ENCODE measurements at regions not wholly inside any gene's neighbourhood (a gene's known extent, or its start where the extent isn't known, plus 50 kb on each side); places are given as distances from the start of the nearest gene placed in this dataset.

- DNase-seq, result peak in 1 of 2 experiments; percentile 30
- H3K9me3 Mint-ChIP-seq (ENCODE audit: unreplicated experiment), result no peaks in the 10 kb centered on the region
- Histone ChIP-seq H3K4me3 (ENCODE audit: low read depth, low read length) (no peak overlapping the region), H3K27me3 (replicated peaks; ENCODE audit: control insufficient read depth, insufficient read depth, low read length) (no peaks in the 10 kb centered on the region), H3K9me3 (no peaks in the 10 kb centered on the region), H3K36me3 (ENCODE audit: control insufficient read depth, insufficient read depth, low read length) (peaks cover 4% of the 10 kb centered on the region; the same call in 1 of the 2 replicates), H3K4me1 (no peaks in the 10 kb centered on the region)
- no peaks in the 10 kb centered on the region for H3K27me3 Mint-ChIP-seq (ENCODE audit: insufficient read depth, unreplicated experiment)
- ChIA-PET CTCF (no interaction called here), POLR2A (no interaction called here)
- peaks cover 58% of the 10 kb centered on the region for H3K36me3 Mint-ChIP-seq (ENCODE audit: insufficient read depth, unreplicated experiment)
- TF ChIP-seq, protein P1, sequence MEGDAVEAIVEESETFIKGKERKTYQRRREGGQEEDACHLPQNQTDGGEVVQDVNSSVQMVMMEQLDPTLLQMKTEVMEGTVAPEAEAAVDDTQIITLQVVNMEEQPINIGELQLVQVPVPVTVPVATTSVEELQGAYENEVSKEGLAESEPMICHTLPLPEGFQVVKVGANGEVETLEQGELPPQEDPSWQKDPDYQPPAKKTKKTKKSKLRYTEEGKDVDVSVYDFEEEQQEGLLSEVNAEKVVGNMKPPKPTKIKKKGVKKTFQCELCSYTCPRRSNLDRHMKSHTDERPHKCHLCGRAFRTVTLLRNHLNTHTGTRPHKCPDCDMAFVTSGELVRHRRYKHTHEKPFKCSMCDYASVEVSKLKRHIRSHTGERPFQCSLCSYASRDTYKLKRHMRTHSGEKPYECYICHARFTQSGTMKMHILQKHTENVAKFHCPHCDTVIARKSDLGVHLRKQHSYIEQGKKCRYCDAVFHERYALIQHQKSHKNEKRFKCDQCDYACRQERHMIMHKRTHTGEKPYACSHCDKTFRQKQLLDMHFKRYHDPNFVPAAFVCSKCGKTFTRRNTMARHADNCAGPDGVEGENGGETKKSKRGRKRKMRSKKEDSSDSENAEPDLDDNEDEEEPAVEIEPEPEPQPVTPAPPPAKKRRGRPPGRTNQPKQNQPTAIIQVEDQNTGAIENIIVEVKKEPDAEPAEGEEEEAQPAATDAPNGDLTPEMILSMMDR (IDR thresholded peaks at IDR 0.05; ENCODE audit: insufficient read depth in 1 of 2, low read depth in 1 of 2, low read length in 1 of 2, severe bottlenecking in 1 of 2, unreplicated experiment in 1 of 2), result no peak
- BruUV-seq (replicated peaks), result no TSS peak
- no peaks in the 10 kb centered on the region for H3K4me1 Mint-ChIP-seq (ENCODE audit: low read depth, unreplicated experiment)
- no peak overlapping the region for H3K4me3 Mint-ChIP-seq (ENCODE audit: unreplicated experiment)
- no peak overlapping the region for H3K27ac Mint-ChIP-seq (ENCODE audit: unreplicated experiment)
- intact Hi-C loops (cut with micrococcal nuclease; ENCODE audit: unreplicated experiment), result no loop called here
Measured at GRCh38 chr11:70762810-70763209, 364.5 kb downstream of the CTTN start.

- Mint-ChIP-seq H3K36me3 (ENCODE audit: insufficient read depth, unreplicated experiment) (peaks cover 61% of the 10 kb centered on the region), H3K4me1 (ENCODE audit: low read depth, unreplicated experiment) (no peaks in the 10 kb centered on the region), H3K27me3 (ENCODE audit: insufficient read depth, unreplicated experiment) (no peaks in the 10 kb centered on the region), H3K9me3 (ENCODE audit: unreplicated experiment) (no peaks in the 10 kb centered on the region), H3K27ac (ENCODE audit: unreplicated experiment) (no peak overlapping the region), H3K4me3 (ENCODE audit: unreplicated experiment) (no peak overlapping the region)
- intact Hi-C loops (cut with micrococcal nuclease; ENCODE audit: unreplicated experiment), result no loop called here
- no peaks in the 10 kb centered on the region for H3K27me3 ChIP-seq (replicated peaks; ENCODE audit: control insufficient read depth, insufficient read depth, low read length)
- no peaks in the 10 kb centered on the region for H3K4me1 ChIP-seq
- peak in 1 of 2 experiments; percentile 28 for DNase-seq
- TF ChIP-seq, protein P1 (IDR thresholded peaks at IDR 0.05; ENCODE audit: insufficient read depth in 1 of 2, low read depth in 1 of 2, low read length in 1 of 2, severe bottlenecking in 1 of 2, unreplicated experiment in 1 of 2), result no peak
- ChIA-PET CTCF (no interaction called here), POLR2A (no interaction called here)
- H3K4me3 ChIP-seq (ENCODE audit: low read depth, low read length), result no peak overlapping the region
- H3K9me3 ChIP-seq, result no peaks in the 10 kb centered on the region
- peaks cover 6% of the 10 kb centered on the region; the same call in 1 of the 2 replicates for H3K36me3 ChIP-seq (ENCODE audit: control insufficient read depth, insufficient read depth, low read length)
- no TSS peak for BruUV-seq (replicated peaks)
Measured at GRCh38 chr11:70763606-70764005, 365.3 kb downstream of the CTTN start.

- no TSS peak for BruUV-seq (replicated peaks)
- Histone ChIP-seq H3K27me3 (replicated peaks; ENCODE audit: control insufficient read depth, insufficient read depth, low read length) (no peaks in the 10 kb centered on the region), H3K9me3 (no peaks in the 10 kb centered on the region), H3K36me3 (ENCODE audit: control insufficient read depth, insufficient read depth, low read length) (peaks cover 6% of the 10 kb centered on the region; the same call in 1 of the 2 replicates), H3K4me1 (no peaks in the 10 kb centered on the region), H3K4me3 (ENCODE audit: low read depth, low read length) (no peak overlapping the region)
- no peak overlapping the region for H3K27ac Mint-ChIP-seq (ENCODE audit: unreplicated experiment)
- POLR2A ChIA-PET, result no interaction called here
- no peak overlapping the region for H3K4me3 Mint-ChIP-seq (ENCODE audit: unreplicated experiment)
- CTCF ChIA-PET, result no interaction called here
- TF ChIP-seq, protein P1 (IDR thresholded peaks at IDR 0.05; ENCODE audit: insufficient read depth in 1 of 2, low read depth in 1 of 2, low read length in 1 of 2, severe bottlenecking in 1 of 2, unreplicated experiment in 1 of 2), result no peak
- no peak for DNase-seq
- H3K4me1 Mint-ChIP-seq (ENCODE audit: low read depth, unreplicated experiment), result no peaks in the 10 kb centered on the region
- H3K27me3 Mint-ChIP-seq (ENCODE audit: insufficient read depth, unreplicated experiment), result no peaks in the 10 kb centered on the region
- peaks cover 63% of the 10 kb centered on the region for H3K36me3 Mint-ChIP-seq (ENCODE audit: insufficient read depth, unreplicated experiment)
- intact Hi-C loops (cut with micrococcal nuclease; ENCODE audit: unreplicated experiment), result no loop called here
- H3K9me3 Mint-ChIP-seq (ENCODE audit: unreplicated experiment), result no peaks in the 10 kb centered on the region
Measured at GRCh38 chr11:70764356-70764905, 366.1 kb downstream of the CTTN start.

Measured in Caco-2 (cell line).